ENCODE measurements at regions not wholly inside any gene's neighbourhood (a gene's known extent, or its start where the extent isn't known, plus 50 kb on each side); places are given as distances from the start of the nearest gene placed in this dataset.

DNA sequence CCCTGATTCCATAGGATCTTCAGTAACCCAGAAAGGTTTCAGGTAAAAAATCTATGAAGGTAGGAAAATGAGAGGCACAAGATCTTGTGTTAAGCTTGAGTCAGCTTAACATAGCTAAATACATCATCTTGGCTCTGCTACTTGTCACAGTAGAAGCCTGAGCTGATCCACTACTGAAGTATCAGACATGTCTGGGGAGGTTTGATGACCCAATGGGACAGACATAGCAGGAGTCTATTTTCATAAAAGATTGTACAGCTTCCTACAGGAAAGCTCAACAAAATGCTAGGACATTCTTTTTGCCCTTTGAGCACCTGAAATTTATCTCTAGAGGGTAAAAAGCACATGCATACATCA, 84.3 kb upstream of the FSHR start:
- H3K4me3 ChIP-seq (replicated peaks in 1 of 3): no peak overlapping the region
- H3K9me3 ChIP-seq: no peaks in the 10 kb centered on the region
- no peaks in the 10 kb centered on the region for H3K36me3 ChIP-seq
- H3K27me3 ChIP-seq: no peaks in the 10 kb centered on the region
- no peak overlapping the region for H3K27ac ChIP-seq
- intact Hi-C loops (cut with DNase I): no loop called here
- DNase-seq: no peak
- H3K4me1 ChIP-seq: no peaks in the 10 kb centered on the region
- no peak for TF ChIP-seq POLR2A (IDR thresholded peaks at IDR 0.05)
- TF ChIP-seq, protein P1, sequence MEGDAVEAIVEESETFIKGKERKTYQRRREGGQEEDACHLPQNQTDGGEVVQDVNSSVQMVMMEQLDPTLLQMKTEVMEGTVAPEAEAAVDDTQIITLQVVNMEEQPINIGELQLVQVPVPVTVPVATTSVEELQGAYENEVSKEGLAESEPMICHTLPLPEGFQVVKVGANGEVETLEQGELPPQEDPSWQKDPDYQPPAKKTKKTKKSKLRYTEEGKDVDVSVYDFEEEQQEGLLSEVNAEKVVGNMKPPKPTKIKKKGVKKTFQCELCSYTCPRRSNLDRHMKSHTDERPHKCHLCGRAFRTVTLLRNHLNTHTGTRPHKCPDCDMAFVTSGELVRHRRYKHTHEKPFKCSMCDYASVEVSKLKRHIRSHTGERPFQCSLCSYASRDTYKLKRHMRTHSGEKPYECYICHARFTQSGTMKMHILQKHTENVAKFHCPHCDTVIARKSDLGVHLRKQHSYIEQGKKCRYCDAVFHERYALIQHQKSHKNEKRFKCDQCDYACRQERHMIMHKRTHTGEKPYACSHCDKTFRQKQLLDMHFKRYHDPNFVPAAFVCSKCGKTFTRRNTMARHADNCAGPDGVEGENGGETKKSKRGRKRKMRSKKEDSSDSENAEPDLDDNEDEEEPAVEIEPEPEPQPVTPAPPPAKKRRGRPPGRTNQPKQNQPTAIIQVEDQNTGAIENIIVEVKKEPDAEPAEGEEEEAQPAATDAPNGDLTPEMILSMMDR (IDR thresholded peaks at IDR 0.05): no peak

DNA sequence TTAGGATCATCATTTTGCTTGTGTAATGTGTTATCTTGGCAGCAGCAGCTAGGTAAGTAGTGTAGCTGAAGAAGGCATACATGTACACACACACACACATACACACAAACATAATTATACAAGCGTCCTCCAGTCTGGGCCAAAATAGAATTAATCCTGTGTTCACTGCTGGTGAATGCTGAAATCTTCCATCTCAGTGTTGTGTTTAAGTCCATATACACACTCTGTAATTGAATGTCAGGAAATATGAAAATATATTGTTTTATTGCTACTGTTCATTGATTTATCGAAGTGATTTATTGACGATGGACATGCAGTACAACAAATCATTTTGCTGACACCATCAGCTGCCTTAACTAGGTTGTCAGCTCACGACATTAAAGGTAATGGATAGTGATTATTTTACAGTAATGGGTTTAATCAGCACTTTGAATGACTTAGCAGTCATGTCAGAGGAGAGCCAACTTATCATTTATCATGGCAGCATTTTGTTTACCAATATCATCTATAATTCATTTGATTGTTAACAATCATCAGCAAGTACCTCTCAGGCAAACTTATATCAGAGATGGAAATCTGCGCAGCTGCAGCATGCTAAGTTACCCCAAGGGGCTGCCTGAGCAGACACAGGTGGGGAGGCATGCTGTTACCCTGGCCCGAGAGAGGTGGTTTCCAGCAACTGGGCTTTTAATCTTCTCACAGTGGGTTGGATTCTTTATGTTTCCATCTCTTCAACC, 83.7 kb upstream of the FSHR start:
- 71 to 86% methylated on average over 6 of the region's 6 CpGs for WGBS, 2 donors
- Histone ChIP-seq H3K4me1 (no peaks in the 10 kb centered on the region), H3K9me3 (no peaks in the 10 kb centered on the region), H3K27ac (no peak overlapping the region), H3K36me3 (no peaks in the 10 kb centered on the region), H3K4me3 (replicated peaks in 1 of 3) (no peak overlapping the region), H3K27me3 (no peaks in the 10 kb centered on the region)
- no peak for DNase-seq
- intact Hi-C loops (cut with DNase I): no loop called here
- no peak for TF ChIP-seq POLR2A (IDR thresholded peaks at IDR 0.05)
- TF ChIP-seq, protein P1 (IDR thresholded peaks at IDR 0.05): no peak

DNA sequence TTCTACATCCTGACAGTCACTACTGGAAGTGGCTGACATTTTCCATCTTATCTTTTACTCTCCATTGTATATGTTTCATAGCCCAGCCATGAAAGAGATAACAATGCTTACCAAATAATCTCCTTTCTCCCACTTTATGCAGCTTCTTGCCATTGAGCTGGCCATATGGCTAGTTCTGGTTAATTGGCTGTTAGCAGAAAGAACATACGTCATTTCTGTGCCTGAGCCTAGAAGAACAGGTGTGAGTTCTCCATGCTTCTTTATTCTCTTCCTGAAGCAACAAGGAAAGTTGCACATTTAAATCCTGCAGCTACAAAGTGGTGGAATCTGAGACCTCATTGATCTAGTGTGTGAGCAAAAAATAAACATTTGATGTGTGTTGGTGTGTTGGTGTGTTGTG, 82.0 kb upstream of the FSHR start:
- no peaks in the 10 kb centered on the region for H3K36me3 ChIP-seq
- no peaks in the 10 kb centered on the region for H3K4me1 ChIP-seq
- no peaks in the 10 kb centered on the region for H3K27me3 ChIP-seq
- intact Hi-C loops (cut with DNase I): no loop called here
- H3K9me3 ChIP-seq: no peaks in the 10 kb centered on the region
- 78 to 79% methylated on average over 1 of the region's 1 CpG for WGBS, 2 donors
- no peak overlapping the region for H3K4me3 ChIP-seq (replicated peaks in 1 of 3)
- DNase-seq: no peak
- TF ChIP-seq POLR2A (IDR thresholded peaks at IDR 0.05): no peak
- no peak overlapping the region for H3K27ac ChIP-seq

DNA sequence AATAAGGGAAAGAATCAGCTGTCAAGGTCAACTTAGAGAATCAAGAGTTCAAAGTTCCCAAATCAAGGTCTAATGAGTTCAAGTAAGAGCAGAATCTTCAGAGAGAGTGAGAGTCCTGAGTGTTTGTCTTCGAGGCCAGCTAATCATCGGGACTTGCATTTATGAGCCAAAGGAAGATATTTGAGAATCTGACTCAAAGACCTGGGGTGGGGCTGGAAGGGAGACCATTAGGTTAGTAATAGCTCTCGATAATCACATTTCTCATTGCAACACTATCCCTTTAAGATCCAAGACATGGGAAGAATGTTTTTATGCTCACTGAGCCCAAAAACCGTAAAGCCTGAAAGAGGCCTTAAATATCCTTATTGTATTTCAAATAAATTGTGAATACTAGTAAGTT, 72.0 kb upstream of the FSHR start:
- Histone ChIP-seq H3K27me3 (no peaks in the 10 kb centered on the region), H3K9me3 (no peaks in the 10 kb centered on the region), H3K4me1 (no peaks in the 10 kb centered on the region), H3K36me3 (no peaks in the 10 kb centered on the region), H3K27ac (no peak overlapping the region), H3K4me3 (replicated peaks in 1 of 3) (no peak overlapping the region)
- DNase-seq: no peak
- intact Hi-C loops (cut with DNase I): no loop called here
- 69 to 80% methylated on average over 4 of the region's 4 CpGs for WGBS, 2 donors
- TF ChIP-seq, protein P1 (IDR thresholded peaks at IDR 0.05): no peak
- TF ChIP-seq POLR2A (IDR thresholded peaks at IDR 0.05): no peak

DNA sequence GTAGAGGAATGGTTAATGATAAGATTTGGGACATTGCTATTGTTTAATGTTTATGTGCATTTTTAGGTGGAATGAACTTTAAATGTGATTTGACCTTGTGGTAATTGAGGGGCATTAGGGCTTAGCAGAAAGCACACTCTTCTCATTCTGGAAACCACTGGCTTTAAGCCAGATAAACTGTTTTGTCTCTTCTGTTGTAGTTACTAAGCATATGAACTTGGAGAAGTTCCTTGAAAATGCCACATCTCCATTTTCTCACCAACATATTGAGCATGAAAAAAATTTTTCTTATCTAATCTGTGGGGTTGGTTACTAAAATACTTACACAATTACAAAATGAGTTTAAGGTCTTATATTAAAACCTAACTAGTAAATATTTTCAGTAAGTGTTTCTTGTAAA, 70.8 kb upstream of the FSHR start:
- TF ChIP-seq, protein P1 (IDR thresholded peaks at IDR 0.05): no peak
- TF ChIP-seq POLR2A (IDR thresholded peaks at IDR 0.05): no peak
- Histone ChIP-seq H3K36me3 (no peaks in the 10 kb centered on the region), H3K4me1 (no peaks in the 10 kb centered on the region), H3K27me3 (no peaks in the 10 kb centered on the region), H3K4me3 (replicated peaks in 1 of 3) (no peak overlapping the region), H3K27ac (no peak overlapping the region), H3K9me3 (no peaks in the 10 kb centered on the region)
- DNase-seq: no peak
- intact Hi-C loops (cut with DNase I): no loop called here

Data from thyroid gland (tissue), 4 donors.